ENCODE measurements at regions not wholly inside any gene's neighbourhood (a gene's known extent, or its start where the extent isn't known, plus 50 kb on each side); places are given as distances from the start of the nearest gene placed in this dataset.

DNA sequence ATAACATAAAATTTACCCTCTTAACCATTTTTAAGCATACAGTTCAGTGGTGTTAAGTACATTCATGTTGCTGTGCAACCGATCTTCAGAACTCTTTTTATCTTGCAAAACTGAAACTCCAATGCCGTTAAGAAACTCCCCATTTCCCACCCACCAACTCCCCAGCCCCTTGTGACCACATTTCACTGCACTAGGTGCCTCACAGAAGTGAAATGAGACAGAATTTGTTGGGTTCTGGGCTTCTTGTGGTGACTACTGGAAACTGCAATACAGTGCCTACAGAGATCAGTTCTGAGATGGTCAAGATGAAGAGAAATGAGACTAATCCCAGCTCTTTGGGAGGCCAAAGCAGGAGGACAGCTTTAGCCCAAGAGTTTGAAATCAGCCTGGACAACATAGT is 202.1 kb upstream of the SLC30A5 start:
- Mint-ChIP-seq H3K27ac (no peak overlapping the region), H3K4me1 (ENCODE audit: low read depth) (peaks cover 37% of the 10 kb centered on the region), H3K9me3 (no peaks in the 10 kb centered on the region), H3K36me3 (ENCODE audit: low read depth) (no peaks in the 10 kb centered on the region), H3K27me3 (no peaks in the 10 kb centered on the region), H3K4me3 (no peak overlapping the region)
- no peaks in the 10 kb centered on the region for H3K9me3 ChIP-seq (ENCODE audit: control insufficient read depth in 1 of 2, insufficient read depth in 1 of 2, low read length in 2 of 2)
- H3K36me3 ChIP-seq (ENCODE audit: insufficient read depth, low read length): no peaks in the 10 kb centered on the region
- ChIA-PET CTCF (no interaction called here), POLR2A (no interaction called here)
- H3K27me3 ChIP-seq (ENCODE audit: control insufficient read depth in 1 of 2, insufficient read depth in 2 of 2, low read length in 2 of 2): no peaks in the 10 kb centered on the region
- ATAC-seq (ENCODE audit: poor library complexity) (peak; percentile 32), DNase-seq (peak in 1 of 14 experiments; percentile 24)
- H3K4me3 ChIP-seq (ENCODE audit: low read length): no peak overlapping the region
- intact Hi-C loops (cut with DNase I, micrococcal nuclease): no loop called here
- TF ChIP-seq, protein P1, sequence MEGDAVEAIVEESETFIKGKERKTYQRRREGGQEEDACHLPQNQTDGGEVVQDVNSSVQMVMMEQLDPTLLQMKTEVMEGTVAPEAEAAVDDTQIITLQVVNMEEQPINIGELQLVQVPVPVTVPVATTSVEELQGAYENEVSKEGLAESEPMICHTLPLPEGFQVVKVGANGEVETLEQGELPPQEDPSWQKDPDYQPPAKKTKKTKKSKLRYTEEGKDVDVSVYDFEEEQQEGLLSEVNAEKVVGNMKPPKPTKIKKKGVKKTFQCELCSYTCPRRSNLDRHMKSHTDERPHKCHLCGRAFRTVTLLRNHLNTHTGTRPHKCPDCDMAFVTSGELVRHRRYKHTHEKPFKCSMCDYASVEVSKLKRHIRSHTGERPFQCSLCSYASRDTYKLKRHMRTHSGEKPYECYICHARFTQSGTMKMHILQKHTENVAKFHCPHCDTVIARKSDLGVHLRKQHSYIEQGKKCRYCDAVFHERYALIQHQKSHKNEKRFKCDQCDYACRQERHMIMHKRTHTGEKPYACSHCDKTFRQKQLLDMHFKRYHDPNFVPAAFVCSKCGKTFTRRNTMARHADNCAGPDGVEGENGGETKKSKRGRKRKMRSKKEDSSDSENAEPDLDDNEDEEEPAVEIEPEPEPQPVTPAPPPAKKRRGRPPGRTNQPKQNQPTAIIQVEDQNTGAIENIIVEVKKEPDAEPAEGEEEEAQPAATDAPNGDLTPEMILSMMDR (IDR thresholded peaks at IDR 0.05): no peak
- no peak overlapping the region for H3K27ac ChIP-seq (ENCODE audit: low read depth in 1 of 2, low read length in 2 of 2)
- peaks cover 3% of the 10 kb centered on the region for H3K4me1 ChIP-seq (ENCODE audit: insufficient read depth, low read length)

DNA sequence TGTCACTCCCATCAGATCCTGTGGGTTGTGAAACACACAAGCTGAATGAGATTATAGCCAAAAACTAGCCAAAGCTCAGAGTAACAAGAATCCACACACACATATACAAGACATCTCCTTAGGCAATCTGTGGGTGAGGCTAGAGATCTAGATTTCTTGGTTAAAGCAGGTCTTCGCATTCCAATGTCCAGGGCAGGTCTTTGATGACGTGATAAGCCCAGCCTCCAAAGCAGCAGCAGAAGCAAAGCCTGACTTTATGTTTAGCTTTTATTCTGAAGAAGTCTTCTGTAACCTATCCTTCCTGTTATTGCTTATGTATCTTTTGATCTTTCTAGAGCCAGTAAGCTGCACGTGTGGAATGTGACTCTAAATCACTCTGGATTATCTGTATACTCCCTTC is 199.1 kb upstream of the SLC30A5 start:
- Histone ChIP-seq H3K27ac (ENCODE audit: low read depth in 1 of 2, low read length in 2 of 2) (no peak overlapping the region), H3K36me3 (ENCODE audit: insufficient read depth, low read length) (no peaks in the 10 kb centered on the region), H3K4me3 (ENCODE audit: low read length) (no peak overlapping the region), H3K9me3 (ENCODE audit: control insufficient read depth in 1 of 2, insufficient read depth in 1 of 2, low read length in 2 of 2) (no peaks in the 10 kb centered on the region), H3K27me3 (ENCODE audit: control insufficient read depth in 1 of 2, insufficient read depth in 2 of 2, low read length in 2 of 2) (no peaks in the 10 kb centered on the region), H3K4me1 (ENCODE audit: insufficient read depth, low read length) (peaks cover 3% of the 10 kb centered on the region)
- CTCF ChIA-PET: no interaction called here
- intact Hi-C loops (cut with DNase I, micrococcal nuclease): no loop called here
- H3K36me3 Mint-ChIP-seq (ENCODE audit: low read depth): no peaks in the 10 kb centered on the region
- peak overlapping the region; percentile 50 for H3K27ac Mint-ChIP-seq
- TF ChIP-seq, protein P1 (IDR thresholded peaks at IDR 0.05): no peak
- peak in 2 of 14 experiments; percentile 2 to 21 for DNase-seq
- POLR2A ChIA-PET: interaction anchor here (0.5 to 1.8 kb wide), 4 partner anchors 8 to 615 kb away, joined by 5 to 24 read pairs (median 6); no protein-coding TSS in a partner anchor
- H3K9me3 Mint-ChIP-seq: no peaks in the 10 kb centered on the region
- no peaks in the 10 kb centered on the region for H3K27me3 Mint-ChIP-seq
- peak; percentile 78 for ATAC-seq (ENCODE audit: poor library complexity)
- peaks cover 31% of the 10 kb centered on the region for H3K4me1 Mint-ChIP-seq (ENCODE audit: low read depth)
- peak overlapping the region; percentile 35 for H3K4me3 Mint-ChIP-seq

DNA sequence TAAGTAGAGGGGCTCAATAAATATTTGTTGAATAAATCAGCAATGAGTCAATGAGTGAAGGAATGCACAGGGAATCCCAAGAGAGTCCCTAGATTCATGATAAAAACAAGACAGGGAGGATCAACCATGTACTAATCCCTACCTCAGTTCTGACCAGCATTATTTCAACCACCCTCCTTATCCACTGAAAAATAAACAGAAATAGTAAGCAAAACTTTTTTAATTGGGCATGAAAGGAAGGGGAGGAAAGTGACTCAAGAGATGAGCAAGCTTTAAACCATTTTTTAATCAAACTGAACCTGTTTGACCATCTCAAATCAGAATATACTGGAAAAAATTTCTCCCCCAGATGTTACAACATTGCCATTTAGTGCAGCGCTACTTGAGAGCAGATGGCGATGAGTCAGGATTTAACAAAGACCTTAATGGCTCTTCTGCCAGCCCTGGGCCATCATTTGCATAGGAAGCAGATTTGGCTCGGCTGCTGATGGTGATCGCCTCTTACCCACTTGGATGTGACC is 194.8 kb upstream of the SLC30A5 start:
- TF ChIP-seq, protein P1 (IDR thresholded peaks at IDR 0.05): no peak
- H3K27me3 ChIP-seq (ENCODE audit: control insufficient read depth in 1 of 2, insufficient read depth in 2 of 2, low read length in 2 of 2): no peaks in the 10 kb centered on the region
- H3K27ac ChIP-seq (ENCODE audit: low read depth in 1 of 2, low read length in 2 of 2): no peak overlapping the region
- no peaks in the 10 kb centered on the region for H3K27me3 Mint-ChIP-seq
- no peaks in the 10 kb centered on the region for H3K9me3 Mint-ChIP-seq
- no peaks in the 10 kb centered on the region for H3K9me3 ChIP-seq (ENCODE audit: control insufficient read depth in 1 of 2, insufficient read depth in 1 of 2, low read length in 2 of 2)
- POLR2A ChIA-PET: no interaction called here
- no peak overlapping the region for H3K4me3 ChIP-seq (ENCODE audit: low read length)
- no peak overlapping the region for H3K27ac Mint-ChIP-seq
- H3K4me1 ChIP-seq (ENCODE audit: insufficient read depth, low read length): peaks cover 3% of the 10 kb centered on the region
- peaks cover 17% of the 10 kb centered on the region for H3K4me1 Mint-ChIP-seq (ENCODE audit: low read depth)
- ATAC-seq (ENCODE audit: poor library complexity) (no peak), DNase-seq (no peak)
- CTCF ChIA-PET: no interaction called here
- intact Hi-C loops (cut with DNase I, micrococcal nuclease): no loop called here
- no peak overlapping the region for H3K4me3 Mint-ChIP-seq
- H3K36me3 Mint-ChIP-seq (ENCODE audit: low read depth): no peaks in the 10 kb centered on the region
- no peaks in the 10 kb centered on the region for H3K36me3 ChIP-seq (ENCODE audit: insufficient read depth, low read length)

Data from CD4-positive, alpha-beta T cell (primary cell).